ENCODE measurements at regions not wholly inside any gene's neighbourhood (a gene's known extent, or its start where the extent isn't known, plus 50 kb on each side); places are given as distances from the start of the nearest gene placed in this dataset.

GRCh38 chr20:21575981-21576740 is 62.3 kb upstream of the NKX2-2 start:
- DNase-seq = no peak

- no peak for DNase-seq
Measured at GRCh38 chr20:21575167-21575566, 61.3 kb upstream of the NKX2-2 start.

GRCh38 chr20:21574443-21574842 is 60.6 kb upstream of the NKX2-2 start:
- DNase-seq = no peak

- no peak for DNase-seq
Measured at GRCh38 chr20:21573259-21573658, 59.4 kb upstream of the NKX2-2 start.

GRCh38 chr20:21571841-21572690 is 58.2 kb upstream of the NKX2-2 start:
- no peak for DNase-seq

- DNase-seq = no peak
Measured at GRCh38 chr20:21570285-21570992, 56.6 kb upstream of the NKX2-2 start.

- DNase-seq = no peak
Measured at GRCh38 chr20:21569586-21569985, 55.7 kb upstream of the NKX2-2 start.

GRCh38 chr20:21564127-21564773 is 50.4 kb upstream of the NKX2-2 start:
- no peak for DNase-seq
